ENCODE measurements at regions not wholly inside any gene's neighbourhood (a gene's known extent, or its start where the extent isn't known, plus 50 kb on each side); places are given as distances from the start of the nearest gene placed in this dataset.

GRCh38 chr1:73804935-73805334 lies 393.0 kb downstream of the LRRIQ3 start:
- H3K36me3 ChIP-seq (ENCODE audit: low read depth, missing control alignments) = no peaks in the 10 kb centered on the region
- H3K27me3 ChIP-seq = no peaks in the 10 kb centered on the region
- 89 to 92% methylated on average over 3 of the region's 3 CpGs for WGBS, 2 donors
- H3K9me3 ChIP-seq = no peaks in the 10 kb centered on the region
- intact Hi-C loops (cut with DNase I; ENCODE audit: low total_unique reads) = no loop called here
- H3K4me1 ChIP-seq = no peaks in the 10 kb centered on the region
- no peak for DNase-seq
- H3K4me3 ChIP-seq = no peak overlapping the region
- H3K27ac ChIP-seq = no peak overlapping the region
- TF ChIP-seq CTCF (IDR thresholded peaks at IDR 0.05) (no peak), POLR2A (IDR thresholded peaks at IDR 0.05) (no peak)

GRCh38 chr1:73803380-73803779 lies 394.6 kb downstream of the LRRIQ3 start:
- Histone ChIP-seq H3K27me3 (no peaks in the 10 kb centered on the region), H3K27ac (no peak overlapping the region), H3K4me3 (no peak overlapping the region), H3K36me3 (ENCODE audit: low read depth, missing control alignments) (no peaks in the 10 kb centered on the region), H3K4me1 (no peaks in the 10 kb centered on the region), H3K9me3 (no peaks in the 10 kb centered on the region)
- intact Hi-C loops (cut with DNase I; ENCODE audit: low total_unique reads) = no loop called here
- no peak for TF ChIP-seq CTCF (IDR thresholded peaks at IDR 0.05)
- TF ChIP-seq POLR2A (IDR thresholded peaks at IDR 0.05) = no peak
- DNase-seq = no peak
- WGBS, 2 donors = 88 to 93% methylated on average over 4 of the region's 4 CpGs

GRCh38 chr1:73801912-73802429 lies 396.0 kb downstream of the LRRIQ3 start:
- WGBS, 2 donors = 53 to 66% methylated on average over 1 of the region's 1 CpG
- no peaks in the 10 kb centered on the region for H3K9me3 ChIP-seq
- no peak for DNase-seq
- H3K4me3 ChIP-seq = no peak overlapping the region
- TF ChIP-seq POLR2A (IDR thresholded peaks at IDR 0.05) (no peak), CTCF (IDR thresholded peaks at IDR 0.05) (no peak)
- no peaks in the 10 kb centered on the region for H3K4me1 ChIP-seq
- H3K36me3 ChIP-seq (ENCODE audit: low read depth, missing control alignments) = no peaks in the 10 kb centered on the region
- H3K27ac ChIP-seq = no peak overlapping the region
- H3K27me3 ChIP-seq = no peaks in the 10 kb centered on the region
- intact Hi-C loops (cut with DNase I; ENCODE audit: low total_unique reads) = no loop called here

GRCh38 chr1:73800376-73800775 lies 397.6 kb downstream of the LRRIQ3 start:
- Histone ChIP-seq H3K27me3 (no peaks in the 10 kb centered on the region), H3K36me3 (ENCODE audit: low read depth, missing control alignments) (no peaks in the 10 kb centered on the region), H3K4me3 (no peak overlapping the region), H3K27ac (no peak overlapping the region), H3K9me3 (no peaks in the 10 kb centered on the region), H3K4me1 (no peaks in the 10 kb centered on the region)
- TF ChIP-seq POLR2A (IDR thresholded peaks at IDR 0.05) (no peak), CTCF (IDR thresholded peaks at IDR 0.05) (no peak)
- DNase-seq = no peak
- WGBS, 2 donors = 48 to 58% methylated on average over 2 of the region's 2 CpGs
- intact Hi-C loops (cut with DNase I; ENCODE audit: low total_unique reads) = no loop called here

GRCh38 chr1:73789965-73790364 lies 408.0 kb downstream of the LRRIQ3 start:
- no peak overlapping the region for H3K4me3 ChIP-seq
- DNase-seq = no peak
- H3K4me1 ChIP-seq = no peaks in the 10 kb centered on the region
- no peak overlapping the region for H3K27ac ChIP-seq
- no peaks in the 10 kb centered on the region for H3K36me3 ChIP-seq (ENCODE audit: low read depth, missing control alignments)
- H3K9me3 ChIP-seq = no peaks in the 10 kb centered on the region
- H3K27me3 ChIP-seq = no peaks in the 10 kb centered on the region
- intact Hi-C loops (cut with DNase I; ENCODE audit: low total_unique reads) = no loop called here
- TF ChIP-seq POLR2A (IDR thresholded peaks at IDR 0.05) (no peak), CTCF (IDR thresholded peaks at IDR 0.05) (no peak)

All from testis (tissue), 2 donors.